ENCODE measurements at regions not wholly inside any gene's neighbourhood (a gene's known extent, or its start where the extent isn't known, plus 50 kb on each side); places are given as distances from the start of the nearest gene placed in this dataset.
"Not testable (repeated sequence)": the region's sequence is repeated elsewhere in the genome, so short reads cannot be mapped to it uniquely, and the experiment has no call there.

GRCh38 chr1:98133131-98133530, 212.3 kb upstream of the DPYD start:
- TF ChIP-seq SPI1 (IDR thresholded peaks at IDR 0.05; ENCODE audit: low read depth, low read length) (no peak), POLR2AphosphoS5 (IDR thresholded peaks at IDR 0.05; ENCODE audit: low read depth, low read length) (no peak), PAX5 (IDR thresholded peaks at IDR 0.05; ENCODE audit: insufficient read depth, low read length, severe bottlenecking) (no peak), POLR2A (IDR thresholded peaks at IDR 0.05; ENCODE audit: low read depth, low read length) (no peak), TAF1 (IDR thresholded peaks at IDR 0.05; ENCODE audit: low read depth, low read length) (no peak), POU2F2 (IDR thresholded peaks at IDR 0.05; ENCODE audit: low read depth, low read length) (no peak)
- FAIRE-seq, result no peak
- DNase-seq (ENCODE audit: insufficient read length, low spot score), result no peak

DNA sequence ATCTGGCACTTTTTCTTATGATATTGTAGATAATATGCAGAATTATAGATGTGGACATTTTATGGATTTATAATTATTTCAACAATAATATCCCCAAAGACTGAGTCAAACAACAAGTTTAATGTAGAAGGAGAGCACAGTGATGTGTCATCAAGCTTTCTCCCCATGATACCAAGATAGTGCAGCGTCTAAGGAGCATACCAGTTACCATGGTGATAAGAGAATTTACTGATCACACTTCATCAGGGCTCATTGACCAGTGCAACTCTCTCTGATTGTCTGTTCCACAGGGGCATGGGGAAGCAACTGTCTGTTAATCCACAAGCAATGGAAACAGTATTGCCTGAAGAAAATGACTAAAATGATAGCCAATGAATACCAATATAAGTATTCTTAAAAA, 209.6 kb upstream of the DPYD start:
- DNase-seq (ENCODE audit: insufficient read length, low spot score) (no peak), FAIRE-seq (no peak)
- TF ChIP-seq POU2F2 (IDR thresholded peaks at IDR 0.05; ENCODE audit: low read depth, low read length) (no peak), TAF1 (IDR thresholded peaks at IDR 0.05; ENCODE audit: low read depth, low read length) (no peak), SPI1 (IDR thresholded peaks at IDR 0.05; ENCODE audit: low read depth, low read length) (no peak), PAX5 (IDR thresholded peaks at IDR 0.05; ENCODE audit: insufficient read depth, low read length, severe bottlenecking) (no peak), POLR2A (IDR thresholded peaks at IDR 0.05; ENCODE audit: low read depth, low read length) (no peak), POLR2AphosphoS5 (IDR thresholded peaks at IDR 0.05; ENCODE audit: low read depth, low read length) (no peak)

DNA sequence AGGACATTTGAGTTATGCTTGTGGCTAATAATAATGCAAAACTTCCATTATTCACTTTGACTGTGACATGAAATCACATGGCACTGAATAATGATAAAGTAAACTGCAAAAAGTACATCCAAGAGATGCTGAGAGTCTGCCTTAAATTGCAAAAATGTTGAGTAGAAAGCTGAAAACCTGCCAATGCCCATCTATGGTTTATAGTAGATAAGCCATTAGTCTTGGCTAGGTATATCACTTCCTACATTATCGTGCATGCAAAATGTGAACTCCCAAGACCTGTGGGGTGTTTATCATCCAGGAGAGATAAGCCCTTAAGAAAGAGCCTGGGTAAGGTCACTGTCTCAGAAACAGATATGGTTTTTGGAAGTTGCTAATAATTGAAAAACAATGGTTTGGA, 208.7 kb upstream of the DPYD start:
- FAIRE-seq (no peak), DNase-seq (ENCODE audit: insufficient read length, low spot score) (no peak)
- TF ChIP-seq POLR2AphosphoS5 (IDR thresholded peaks at IDR 0.05; ENCODE audit: low read depth, low read length) (no peak), SPI1 (IDR thresholded peaks at IDR 0.05; ENCODE audit: low read depth, low read length) (no peak), POU2F2 (IDR thresholded peaks at IDR 0.05; ENCODE audit: low read depth, low read length) (no peak), POLR2A (IDR thresholded peaks at IDR 0.05; ENCODE audit: low read depth, low read length) (no peak), TAF1 (IDR thresholded peaks at IDR 0.05; ENCODE audit: low read depth, low read length) (no peak), PAX5 (IDR thresholded peaks at IDR 0.05; ENCODE audit: insufficient read depth, low read length, severe bottlenecking) (no peak)

DNA sequence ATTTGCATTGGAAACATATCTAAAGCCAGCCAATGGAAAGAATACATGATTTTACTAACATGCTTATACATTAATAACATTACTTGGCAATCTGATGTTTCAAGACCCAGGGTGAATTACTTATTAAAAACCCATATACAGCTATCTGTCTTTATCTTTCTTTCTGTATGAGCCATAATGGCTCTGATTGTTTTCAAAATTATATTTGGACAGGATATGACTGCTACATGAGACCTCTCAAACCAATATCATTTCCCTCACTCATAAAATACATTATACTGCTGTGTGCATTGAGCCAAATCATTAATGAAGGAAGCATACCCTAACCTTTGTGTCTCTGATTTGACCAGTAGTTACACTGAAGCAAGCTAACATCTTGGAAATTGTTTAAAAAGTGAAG, 205.9 kb upstream of the DPYD start:
- no peak for FAIRE-seq
- no peak for DNase-seq (ENCODE audit: insufficient read length, low spot score)
- TF ChIP-seq POLR2A (IDR thresholded peaks at IDR 0.05; ENCODE audit: low read depth, low read length) (no peak), POLR2AphosphoS5 (IDR thresholded peaks at IDR 0.05; ENCODE audit: low read depth, low read length) (no peak), PAX5 (IDR thresholded peaks at IDR 0.05; ENCODE audit: insufficient read depth, low read length, severe bottlenecking) (no peak), POU2F2 (IDR thresholded peaks at IDR 0.05; ENCODE audit: low read depth, low read length) (no peak), TAF1 (IDR thresholded peaks at IDR 0.05; ENCODE audit: low read depth, low read length) (no peak), SPI1 (IDR thresholded peaks at IDR 0.05; ENCODE audit: low read depth, low read length) (no peak)

DNA sequence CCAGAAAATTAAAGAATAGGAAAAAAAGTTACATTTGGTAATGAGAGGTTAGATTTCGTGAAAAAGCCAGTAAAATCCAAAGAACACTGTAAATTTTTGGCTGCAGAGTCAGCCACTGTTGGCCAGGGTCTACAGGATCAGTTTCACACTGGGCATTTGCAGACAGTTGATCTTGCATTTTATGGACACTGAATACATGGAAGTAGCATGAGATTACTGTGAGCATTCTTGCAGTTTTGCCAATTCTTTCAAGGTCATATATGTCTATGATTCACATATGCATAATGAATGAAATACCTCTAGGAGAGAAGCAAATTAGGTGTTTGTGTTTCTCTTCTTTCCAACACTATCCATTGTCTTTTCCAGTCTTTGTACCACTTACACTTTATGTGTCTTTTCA, 200.8 kb upstream of the DPYD start:
- FAIRE-seq, result no peak
- no peak for TF ChIP-seq SPI1 (IDR thresholded peaks at IDR 0.05; ENCODE audit: low read depth, low read length)
- TF ChIP-seq PAX5 (IDR thresholded peaks at IDR 0.05; ENCODE audit: insufficient read depth, low read length, severe bottlenecking), result no peak
- TF ChIP-seq POU2F2 (IDR thresholded peaks at IDR 0.05; ENCODE audit: low read depth, low read length), result no peak
- TF ChIP-seq POLR2A (IDR thresholded peaks at IDR 0.05; ENCODE audit: low read depth, low read length), result no peak
- no peak for TF ChIP-seq TAF1 (IDR thresholded peaks at IDR 0.05; ENCODE audit: low read depth, low read length)
- TF ChIP-seq POLR2AphosphoS5 (IDR thresholded peaks at IDR 0.05; ENCODE audit: low read depth, low read length), result no peak
- no peak for DNase-seq (ENCODE audit: insufficient read length, low spot score)

DNA sequence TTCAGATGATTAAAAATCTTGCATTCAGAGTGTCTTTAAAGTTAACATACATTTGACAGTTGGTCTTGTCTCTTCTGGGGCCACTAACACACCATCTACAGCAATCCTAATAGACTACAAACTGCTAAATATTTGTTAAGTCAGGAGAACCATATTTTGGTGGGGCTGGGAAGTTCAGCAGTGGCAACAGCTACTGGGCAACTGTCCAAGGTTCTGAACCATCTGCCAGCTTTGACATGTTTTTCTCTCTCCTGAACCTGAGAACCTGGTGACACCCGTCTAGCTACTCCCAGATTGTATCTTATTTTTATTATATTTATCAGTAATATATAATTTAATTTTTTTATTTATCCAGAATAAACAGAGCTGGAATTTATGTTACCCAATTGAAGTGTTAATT, 199.0 kb upstream of the DPYD start:
- FAIRE-seq (no peak), DNase-seq (ENCODE audit: insufficient read length, low spot score) (no peak)
- TF ChIP-seq SPI1 (IDR thresholded peaks at IDR 0.05; ENCODE audit: low read depth, low read length), result no peak
- no peak for TF ChIP-seq POLR2A (IDR thresholded peaks at IDR 0.05; ENCODE audit: low read depth, low read length)
- no peak for TF ChIP-seq POLR2AphosphoS5 (IDR thresholded peaks at IDR 0.05; ENCODE audit: low read depth, low read length)
- TF ChIP-seq PAX5 (IDR thresholded peaks at IDR 0.05; ENCODE audit: insufficient read depth, low read length, severe bottlenecking), result no peak
- no peak for TF ChIP-seq POU2F2 (IDR thresholded peaks at IDR 0.05; ENCODE audit: low read depth, low read length)
- TF ChIP-seq TAF1 (IDR thresholded peaks at IDR 0.05; ENCODE audit: low read depth, low read length), result no peak

DNA sequence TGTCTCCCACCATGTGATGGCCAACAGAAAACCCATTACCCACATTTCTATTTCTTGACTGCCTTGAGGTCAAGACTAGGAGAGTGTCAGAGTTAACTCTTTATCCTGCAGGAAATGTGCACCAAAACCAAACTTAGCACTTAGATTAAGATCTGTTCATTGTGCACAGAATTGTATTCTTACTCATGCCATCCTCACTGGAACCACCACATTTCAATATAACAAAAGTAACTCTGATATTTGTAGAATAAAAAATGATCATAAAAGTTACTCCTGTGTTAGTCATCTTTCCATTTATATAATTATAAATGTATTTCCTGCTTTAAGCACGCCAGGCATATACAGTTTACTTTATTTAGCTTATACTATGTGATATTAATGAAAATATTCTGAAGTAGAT, 193.0 kb upstream of the DPYD start:
- no peak for DNase-seq (ENCODE audit: insufficient read length, low spot score)
- TF ChIP-seq POLR2A (IDR thresholded peaks at IDR 0.05; ENCODE audit: low read depth, low read length) (no peak), POLR2AphosphoS5 (IDR thresholded peaks at IDR 0.05; ENCODE audit: low read depth, low read length) (no peak), TAF1 (IDR thresholded peaks at IDR 0.05; ENCODE audit: low read depth, low read length) (no peak), SPI1 (IDR thresholded peaks at IDR 0.05; ENCODE audit: low read depth, low read length) (no peak), PAX5 (IDR thresholded peaks at IDR 0.05; ENCODE audit: insufficient read depth, low read length, severe bottlenecking) (no peak), POU2F2 (IDR thresholded peaks at IDR 0.05; ENCODE audit: low read depth, low read length) (no peak)
- no peak for FAIRE-seq

DNA sequence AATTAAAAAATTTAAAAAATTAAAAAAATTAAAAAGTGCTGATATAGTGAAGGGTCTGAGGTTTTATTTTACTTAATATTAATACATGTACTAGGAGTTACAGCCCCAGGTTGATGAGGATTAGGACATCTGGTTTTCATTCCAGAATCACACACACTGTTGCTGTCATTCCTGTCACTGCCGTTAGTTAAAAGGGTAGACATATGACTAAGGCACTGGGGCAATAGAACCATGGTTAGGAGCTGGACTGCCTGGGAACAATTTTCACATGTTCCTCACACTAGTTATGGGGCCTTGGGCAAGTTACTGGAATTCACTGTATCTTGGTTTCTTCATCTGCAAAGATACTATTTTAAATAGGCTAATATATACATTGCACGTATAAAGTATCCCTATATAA, 191.8 kb upstream of the DPYD start:
- no peak for DNase-seq (ENCODE audit: insufficient read length, low spot score)
- TF ChIP-seq POLR2A (IDR thresholded peaks at IDR 0.05; ENCODE audit: low read depth, low read length), result no peak
- no peak for TF ChIP-seq TAF1 (IDR thresholded peaks at IDR 0.05; ENCODE audit: low read depth, low read length)
- TF ChIP-seq SPI1 (IDR thresholded peaks at IDR 0.05; ENCODE audit: low read depth, low read length), result no peak
- TF ChIP-seq POU2F2 (IDR thresholded peaks at IDR 0.05; ENCODE audit: low read depth, low read length), result no peak
- TF ChIP-seq POLR2AphosphoS5 (IDR thresholded peaks at IDR 0.05; ENCODE audit: low read depth, low read length), result no peak
- TF ChIP-seq PAX5 (IDR thresholded peaks at IDR 0.05; ENCODE audit: insufficient read depth, low read length, severe bottlenecking), result no peak
- FAIRE-seq, result no peak

DNA sequence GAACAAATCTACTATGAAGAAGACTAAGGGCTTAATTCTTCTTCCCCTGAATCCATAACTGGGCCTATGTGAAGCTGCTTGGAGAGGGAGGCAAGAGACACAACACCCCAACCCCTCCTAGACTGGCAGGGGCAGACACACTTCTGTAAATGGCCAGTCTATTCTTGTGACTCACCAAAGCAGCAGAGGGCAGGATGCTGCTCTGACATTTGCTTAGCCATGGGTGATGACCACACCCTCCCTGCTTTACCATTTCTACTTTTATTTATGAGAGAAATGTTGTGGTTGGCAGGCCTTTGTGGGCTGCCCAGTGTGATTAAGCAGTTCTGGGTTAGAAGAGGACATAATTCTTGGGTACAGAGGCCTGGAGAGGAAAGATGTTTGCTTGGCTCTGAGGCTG, 189.8 kb upstream of the DPYD start:
- TF ChIP-seq POLR2AphosphoS5 (IDR thresholded peaks at IDR 0.05; ENCODE audit: low read depth, low read length), result no peak
- no peak for TF ChIP-seq PAX5 (IDR thresholded peaks at IDR 0.05; ENCODE audit: insufficient read depth, low read length, severe bottlenecking)
- no peak for TF ChIP-seq POU2F2 (IDR thresholded peaks at IDR 0.05; ENCODE audit: low read depth, low read length)
- no peak for TF ChIP-seq SPI1 (IDR thresholded peaks at IDR 0.05; ENCODE audit: low read depth, low read length)
- no peak for TF ChIP-seq POLR2A (IDR thresholded peaks at IDR 0.05; ENCODE audit: low read depth, low read length)
- no peak for TF ChIP-seq TAF1 (IDR thresholded peaks at IDR 0.05; ENCODE audit: low read depth, low read length)
- no peak for DNase-seq (ENCODE audit: insufficient read length, low spot score)
- FAIRE-seq, result no peak

- FAIRE-seq; DNase-seq (ENCODE audit: insufficient read length, low spot score): not testable (repeated sequence)
These were observed 187.5 kb upstream of the DPYD start for GRCh38 chr1:98108378-98108777.

Measured in GM12891 (cell line).